C4-2B (cell line): ENCODE measurements at regions not wholly inside any gene's neighbourhood (a gene's known extent, or its start where the extent isn't known, plus 50 kb on each side); places are given as distances from the start of the nearest gene placed in this dataset.
"Not testable (repeated sequence)": the region's sequence is repeated elsewhere in the genome, so short reads cannot be mapped to it uniquely, and the experiment has no call there.

Experiments used
- ZFX ChIP-seq: fragments of 450-650 bp; IDR thresholded peaks from 2 replicates; pipeline ENCODE4 v1.6.1; 2017
- TF ChIP-seq, protein P1 (sequence below): fragments of 450-650 bp; conservative IDR thresholded peaks from 2 replicates; pipeline ENCODE4 v1.5.1; 2017; ENCODE audit warnings: mild to moderate bottlenecking

GRCh38 chr5:62103863-62104262 lies 202.1 kb upstream of the KIF2A start:
- TF ChIP-seq, protein P1, sequence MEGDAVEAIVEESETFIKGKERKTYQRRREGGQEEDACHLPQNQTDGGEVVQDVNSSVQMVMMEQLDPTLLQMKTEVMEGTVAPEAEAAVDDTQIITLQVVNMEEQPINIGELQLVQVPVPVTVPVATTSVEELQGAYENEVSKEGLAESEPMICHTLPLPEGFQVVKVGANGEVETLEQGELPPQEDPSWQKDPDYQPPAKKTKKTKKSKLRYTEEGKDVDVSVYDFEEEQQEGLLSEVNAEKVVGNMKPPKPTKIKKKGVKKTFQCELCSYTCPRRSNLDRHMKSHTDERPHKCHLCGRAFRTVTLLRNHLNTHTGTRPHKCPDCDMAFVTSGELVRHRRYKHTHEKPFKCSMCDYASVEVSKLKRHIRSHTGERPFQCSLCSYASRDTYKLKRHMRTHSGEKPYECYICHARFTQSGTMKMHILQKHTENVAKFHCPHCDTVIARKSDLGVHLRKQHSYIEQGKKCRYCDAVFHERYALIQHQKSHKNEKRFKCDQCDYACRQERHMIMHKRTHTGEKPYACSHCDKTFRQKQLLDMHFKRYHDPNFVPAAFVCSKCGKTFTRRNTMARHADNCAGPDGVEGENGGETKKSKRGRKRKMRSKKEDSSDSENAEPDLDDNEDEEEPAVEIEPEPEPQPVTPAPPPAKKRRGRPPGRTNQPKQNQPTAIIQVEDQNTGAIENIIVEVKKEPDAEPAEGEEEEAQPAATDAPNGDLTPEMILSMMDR = not testable (repeated sequence)
- not testable (repeated sequence) for TF ChIP-seq ZFX
